Nephron (organoid): ENCODE measurements at regions not wholly inside any gene's neighbourhood (a gene's known extent, or its start where the extent isn't known, plus 50 kb on each side); places are given as distances from the start of the nearest gene placed in this dataset.

Experiments used
- H3K27ac Mint-ChIP-seq, 3 experiments: 2 replicates each; pipeline ENCODE4 v1.8.0; 2020; ENCODE audit warnings: mixed read lengths in 3 of 3, mild to moderate bottlenecking in 2 of 3, moderate library complexity in 1 of 3
- H3K27me3 Mint-ChIP-seq: 2 replicates; pipeline ENCODE4 v1.8.0; 2021; ENCODE audit warnings: low read depth, mild to moderate bottlenecking, moderate library complexity, mixed read lengths
- H3K36me3 Mint-ChIP-seq: 2 replicates; pipeline ENCODE4 v1.8.0; 2020; ENCODE audit warnings: low read depth, mixed read lengths
- H3K4me1 Mint-ChIP-seq: 2 replicates; pipeline ENCODE4 v1.8.0; 2020; ENCODE audit warnings: mixed read lengths
- H3K4me3 Mint-ChIP-seq, 3 experiments: 2 replicates each; pipeline ENCODE4 v1.8.0; 2020; ENCODE audit warnings: mild to moderate bottlenecking in 3 of 3, mixed read lengths in 3 of 3, moderate library complexity in 2 of 3
- H3K9me3 Mint-ChIP-seq: 2 replicates; pipeline ENCODE4 v1.8.0; 2020; ENCODE audit warnings: mixed read lengths
- CTCF ChIP-seq, 3 experiments: fragments of 200-600 bp; sonication (generic); IDR thresholded peaks; one replicate each; pipeline ENCODE4 v1.5.0; 2021; ENCODE audit warnings: antibody characterized with exemption in 3 of 3; ENCODE audit not compliant: unreplicated experiment in 3 of 3

GRCh38 chr3:147471741-147472140 is 62.6 kb downstream of the ZIC1 start:
- Mint-ChIP-seq H3K27me3 (peaks cover 3% of the 10 kb centered on the region), H3K9me3 (peaks cover 7% of the 10 kb centered on the region), H3K36me3 (no peaks in the 10 kb centered on the region), H3K27ac (no peak overlapping the region), H3K4me1 (no peaks in the 10 kb centered on the region), H3K4me3 (no peak overlapping the region)
- TF ChIP-seq CTCF (IDR thresholded peaks at IDR 0.05; ENCODE audit: unreplicated experiment in 3 of 3): no peak

GRCh38 chr3:147472846-147473245 is 63.7 kb downstream of the ZIC1 start:
- TF ChIP-seq CTCF (IDR thresholded peaks at IDR 0.05; ENCODE audit: unreplicated experiment in 3 of 3): no peak
- no peaks in the 10 kb centered on the region for H3K36me3 Mint-ChIP-seq
- H3K9me3 Mint-ChIP-seq: peaks cover 7% of the 10 kb centered on the region
- H3K4me1 Mint-ChIP-seq: no peaks in the 10 kb centered on the region
- no peak overlapping the region for H3K4me3 Mint-ChIP-seq
- H3K27ac Mint-ChIP-seq: no peak overlapping the region
- H3K27me3 Mint-ChIP-seq: peaks cover 3% of the 10 kb centered on the region

- Mint-ChIP-seq H3K36me3 (no peaks in the 10 kb centered on the region), H3K27me3 (no peaks in the 10 kb centered on the region), H3K9me3 (no peaks in the 10 kb centered on the region), H3K27ac (no peak overlapping the region), H3K4me3 (no peak overlapping the region), H3K4me1 (no peaks in the 10 kb centered on the region)
- no peak for TF ChIP-seq CTCF (IDR thresholded peaks at IDR 0.05; ENCODE audit: unreplicated experiment in 3 of 3)
Measured at GRCh38 chr3:147483145-147483544, 74.0 kb downstream of the ZIC1 start.

GRCh38 chr3:147483578-147483977 is 74.4 kb downstream of the ZIC1 start:
- Mint-ChIP-seq H3K9me3 (no peaks in the 10 kb centered on the region), H3K27me3 (no peaks in the 10 kb centered on the region), H3K27ac (no peak overlapping the region), H3K4me1 (no peaks in the 10 kb centered on the region), H3K36me3 (no peaks in the 10 kb centered on the region), H3K4me3 (no peak overlapping the region)
- TF ChIP-seq CTCF (IDR thresholded peaks at IDR 0.05; ENCODE audit: unreplicated experiment in 3 of 3): no peak

GRCh38 chr3:147493065-147493464 is 83.9 kb downstream of the ZIC1 start:
- TF ChIP-seq CTCF (IDR thresholded peaks at IDR 0.05; ENCODE audit: unreplicated experiment in 3 of 3): no peak
- Mint-ChIP-seq H3K27me3 (no peaks in the 10 kb centered on the region), H3K36me3 (no peaks in the 10 kb centered on the region), H3K9me3 (no peaks in the 10 kb centered on the region), H3K27ac (no peak overlapping the region), H3K4me3 (no peak overlapping the region), H3K4me1 (peaks cover 5% of the 10 kb centered on the region)

- H3K27me3 Mint-ChIP-seq: no peaks in the 10 kb centered on the region
- no peaks in the 10 kb centered on the region for H3K9me3 Mint-ChIP-seq
- no peak for TF ChIP-seq CTCF (IDR thresholded peaks at IDR 0.05; ENCODE audit: unreplicated experiment in 3 of 3)
- H3K4me1 Mint-ChIP-seq: peaks cover 5% of the 10 kb centered on the region
- no peak overlapping the region for H3K27ac Mint-ChIP-seq
- no peaks in the 10 kb centered on the region for H3K36me3 Mint-ChIP-seq
- H3K4me3 Mint-ChIP-seq: no peak overlapping the region
Measured at GRCh38 chr3:147493666-147494065, 84.5 kb downstream of the ZIC1 start.
